Colonic mucosa (tissue), 4 donors: ENCODE measurements at regions not wholly inside any gene's neighbourhood (a gene's known extent, or its start where the extent isn't known, plus 50 kb on each side); places are given as distances from the start of the nearest gene placed in this dataset.

Experiments used
- DNase-seq: peaks from one replicate; pipeline ENCODE4 v3.0.0-alpha.2; 2020
- H3K27ac ChIP-seq: fragments of 200-600 bp; one replicate; pipeline ENCODE4 v1.8.0; 2021
- H3K27me3 ChIP-seq: fragments of 200-600 bp; one replicate; pipeline ENCODE4 v1.8.0; 2021
- H3K36me3 ChIP-seq: fragments of 200-600 bp; one replicate; pipeline ENCODE4 v1.8.0; 2021
- H3K4me1 ChIP-seq: fragments of 200-600 bp; one replicate; pipeline ENCODE4 v1.8.0; 2021; ENCODE audit warnings: mild to moderate bottlenecking
- H3K4me3 ChIP-seq: fragments of 200-600 bp; one replicate; pipeline ENCODE4 v1.8.0; 2021
- H3K9ac ChIP-seq, 2 donors: one replicate each; pipeline ENCODE4 v1.7.0; 2013; ENCODE audit warnings: control low read depth in 2 of 2, low read depth in 2 of 2, low read length in 2 of 2
- H3K9me3 ChIP-seq: fragments of 200-600 bp; one replicate; pipeline ENCODE4 v1.8.0; 2021
- CTCF ChIP-seq: fragments of 200-600 bp; IDR thresholded peaks from one replicate; pipeline ENCODE4 v1.8.0; 2022; ENCODE audit warnings: antibody characterized with exemption, mild to moderate bottlenecking
- intact Hi-C: fragments of 100-400 bp; cut with DNase I; formaldehyde crosslinking; loops from one replicate; pipeline ENCODE4 v1.14.1; 2022
- donor health status: healthy.
- donor health status: DM: no; HTN: no; CAD: no.
- donor health status: DM: no; HTN: no; CAD: no.

GRCh38 chr22:49236541-49237075 is 591.1 kb downstream of the BRD1 start:
- H3K4me1 ChIP-seq = no peaks in the 10 kb centered on the region
- DNase-seq = no peak
- no peak for TF ChIP-seq CTCF
- no peak overlapping the region for H3K4me3 ChIP-seq
- no peaks in the 10 kb centered on the region for H3K27me3 ChIP-seq
- no peak overlapping the region for H3K9ac ChIP-seq
- H3K36me3 ChIP-seq = no peaks in the 10 kb centered on the region
- H3K9me3 ChIP-seq = no peaks in the 10 kb centered on the region
- H3K27ac ChIP-seq = no peak overlapping the region
- intact Hi-C loops = no loop called here

- intact Hi-C loops = no loop called here
- TF ChIP-seq CTCF = no peak
- no peaks in the 10 kb centered on the region for H3K27me3 ChIP-seq
Observed at GRCh38 chr22:49235463-49236300, 592.0 kb downstream of the BRD1 start.

GRCh38 chr22:49234459-49234858 is 593.2 kb downstream of the BRD1 start:
- DNase-seq = no peak
- Histone ChIP-seq H3K27me3 (no peaks in the 10 kb centered on the region), H3K36me3 (no peaks in the 10 kb centered on the region), H3K4me1 (no peaks in the 10 kb centered on the region), H3K27ac (no peak overlapping the region), H3K9ac (no peak overlapping the region), H3K9me3 (no peaks in the 10 kb centered on the region), H3K4me3 (no peak overlapping the region)
- intact Hi-C loops = no loop called here
- no peak for TF ChIP-seq CTCF

More at GRCh38 chr22:49235463-49236300, 592.0 kb downstream of the BRD1 start:
- no peaks in the 10 kb centered on the region for H3K36me3 ChIP-seq
- no peak overlapping the region for H3K4me3 ChIP-seq
- no peak overlapping the region for H3K9ac ChIP-seq
- H3K4me1 ChIP-seq = no peaks in the 10 kb centered on the region
- peak; percentile 57 for DNase-seq
- H3K27ac ChIP-seq = no peak overlapping the region
- no peaks in the 10 kb centered on the region for H3K9me3 ChIP-seq

GRCh38 chr22:49233507-49234100 is 594.1 kb downstream of the BRD1 start:
- no peak for TF ChIP-seq CTCF
- Histone ChIP-seq H3K4me1 (no peaks in the 10 kb centered on the region), H3K27ac (no peak overlapping the region), H3K36me3 (no peaks in the 10 kb centered on the region), H3K27me3 (no peaks in the 10 kb centered on the region), H3K9ac (no peak overlapping the region), H3K9me3 (no peaks in the 10 kb centered on the region), H3K4me3 (no peak overlapping the region)
- DNase-seq = no peak
- intact Hi-C loops = no loop called here

GRCh38 chr22:49232319-49233067 is 595.2 kb downstream of the BRD1 start:
- Histone ChIP-seq H3K36me3 (no peaks in the 10 kb centered on the region), H3K9ac (no peak overlapping the region), H3K4me3 (no peak overlapping the region), H3K27me3 (no peaks in the 10 kb centered on the region), H3K4me1 (no peaks in the 10 kb centered on the region), H3K27ac (no peak overlapping the region), H3K9me3 (no peaks in the 10 kb centered on the region)
- no peak for TF ChIP-seq CTCF
- intact Hi-C loops = no loop called here
- no peak for DNase-seq
